IPS-18c (cell line): ENCODE measurements at regions not wholly inside any gene's neighbourhood (a gene's known extent, or its start where the extent isn't known, plus 50 kb on each side); places are given as distances from the start of the nearest gene placed in this dataset.
"Not testable (repeated sequence)": the region's sequence is repeated elsewhere in the genome, so short reads cannot be mapped to it uniquely, and the experiment has no call there.

Source experiments
- H3K4me3 ChIP-seq: 2 replicates; pipeline ENCODE4 v1.7.0; 2013; ENCODE audit warnings: low read depth, mild to moderate bottlenecking, low read length, moderate library complexity; ENCODE audit not compliant: insufficient read depth
- H3K9me3 ChIP-seq: one replicate; pipeline ENCODE4 v1.6.1; 2013; ENCODE audit warnings: mild to moderate bottlenecking, low read length, moderate library complexity; ENCODE audit not compliant: control insufficient read depth, insufficient read depth

- Histone ChIP-seq H3K4me3 (no peak overlapping the region), H3K9me3 (no peaks in the 10 kb centered on the region)
These were observed 806.4 kb downstream of the TRIB2 start for GRCh38 chr2:13522917-13523821.

- H3K9me3 ChIP-seq: no peaks in the 10 kb centered on the region
- H3K4me3 ChIP-seq: no peak overlapping the region
These were observed 807.8 kb downstream of the TRIB2 start for GRCh38 chr2:13524492-13524891.

- H3K4me3 ChIP-seq, H3K9me3 ChIP-seq: not testable (repeated sequence)
These were observed 815.1 kb downstream of the TRIB2 start for GRCh38 chr2:13531735-13532410.

DNA sequence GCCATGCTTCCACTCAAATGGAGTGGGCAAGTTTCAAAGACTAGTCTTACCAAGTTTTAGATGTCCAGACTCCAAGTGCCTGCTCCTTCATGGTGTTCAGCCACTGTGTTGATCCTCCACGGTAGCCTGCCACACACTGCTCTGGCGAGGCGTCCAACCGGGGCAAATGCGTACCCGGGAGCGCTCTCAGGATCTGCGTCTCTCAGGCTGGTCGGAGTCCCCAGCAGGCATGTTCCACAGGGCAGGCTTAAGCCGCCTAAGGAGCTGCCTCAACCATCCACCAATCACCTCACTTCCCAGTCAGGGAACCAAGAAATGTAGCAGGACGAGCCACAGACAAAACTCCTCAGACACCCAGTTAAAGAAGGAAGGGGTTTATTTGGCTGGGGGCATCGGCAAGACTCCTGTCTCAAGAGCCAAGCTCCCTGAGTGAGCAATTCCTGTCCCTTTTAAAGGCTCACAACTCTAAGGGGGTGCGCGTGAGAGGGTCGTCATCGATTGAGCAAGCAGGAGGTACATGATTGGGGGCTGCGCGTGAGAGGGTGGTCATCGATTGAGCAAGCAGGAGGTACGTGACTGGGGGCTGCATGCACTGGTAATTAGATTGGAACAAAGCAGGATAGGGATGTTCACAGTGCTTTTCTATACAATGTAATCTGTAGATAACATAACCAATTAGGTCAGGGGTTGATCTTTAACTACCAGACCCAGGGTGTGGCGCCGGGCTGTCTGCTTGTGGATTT, 816.2 kb downstream of the TRIB2 start:
- not testable (repeated sequence) for H3K4me3 ChIP-seq, H3K9me3 ChIP-seq

- H3K9me3 ChIP-seq: no peaks in the 10 kb centered on the region
- H3K4me3 ChIP-seq: no peak overlapping the region
These were observed 816.8 kb downstream of the TRIB2 start for GRCh38 chr2:13533524-13533922.

DNA sequence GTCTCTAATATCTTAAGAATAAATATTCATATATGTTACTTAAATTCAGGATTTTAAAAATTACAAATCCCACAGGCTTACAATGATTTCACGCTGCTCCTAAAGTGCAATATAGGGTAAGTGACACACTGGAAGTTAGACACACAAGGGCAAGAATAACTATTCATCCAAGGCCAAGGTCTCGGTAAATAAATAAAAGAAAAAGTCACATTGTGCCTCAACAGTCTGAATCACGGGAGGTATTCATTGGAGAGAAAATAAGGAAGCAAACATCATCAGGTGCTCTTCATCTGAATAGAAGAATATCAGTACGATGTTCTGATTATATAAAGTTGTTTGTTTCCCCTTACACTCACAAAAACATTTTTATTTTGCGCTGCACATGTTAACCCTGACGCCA, 820.2 kb downstream of the TRIB2 start:
- no peak overlapping the region for H3K4me3 ChIP-seq
- no peaks in the 10 kb centered on the region for H3K9me3 ChIP-seq

GRCh38 chr2:13537771-13538349, 821.1 kb downstream of the TRIB2 start:
- Histone ChIP-seq H3K4me3 (no peak overlapping the region), H3K9me3 (no peaks in the 10 kb centered on the region)

GRCh38 chr2:13539296-13539695, 822.6 kb downstream of the TRIB2 start:
- Histone ChIP-seq H3K4me3 (no peak overlapping the region), H3K9me3 (no peaks in the 10 kb centered on the region)

DNA sequence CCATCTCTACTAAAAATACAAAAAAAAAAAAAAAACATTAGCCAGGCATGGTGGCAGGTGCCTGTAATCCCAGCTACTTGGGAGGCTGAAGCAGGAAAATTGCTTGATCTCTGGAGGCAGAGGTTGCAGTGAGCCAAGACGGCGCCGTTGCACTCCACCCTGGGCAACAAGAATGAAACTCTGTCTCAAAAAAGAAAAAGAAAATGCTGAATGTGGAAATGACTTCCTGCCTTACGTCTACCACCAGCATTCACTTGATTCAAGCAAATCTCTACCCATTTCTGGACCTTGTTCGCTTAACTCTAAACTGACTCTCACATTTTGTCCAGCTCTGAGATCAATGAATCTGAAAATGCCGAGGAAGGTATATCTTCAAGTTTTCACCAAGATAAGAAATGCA, 825.3 kb downstream of the TRIB2 start:
- H3K4me3 ChIP-seq: no peak overlapping the region
- no peaks in the 10 kb centered on the region for H3K9me3 ChIP-seq

GRCh38 chr2:13542642-13543041, 825.9 kb downstream of the TRIB2 start:
- Histone ChIP-seq H3K4me3 (no peak overlapping the region), H3K9me3 (no peaks in the 10 kb centered on the region)

- Histone ChIP-seq H3K9me3 (no peaks in the 10 kb centered on the region), H3K4me3 (no peak overlapping the region)
These were observed 826.8 kb downstream of the TRIB2 start for GRCh38 chr2:13543550-13543949.

DNA sequence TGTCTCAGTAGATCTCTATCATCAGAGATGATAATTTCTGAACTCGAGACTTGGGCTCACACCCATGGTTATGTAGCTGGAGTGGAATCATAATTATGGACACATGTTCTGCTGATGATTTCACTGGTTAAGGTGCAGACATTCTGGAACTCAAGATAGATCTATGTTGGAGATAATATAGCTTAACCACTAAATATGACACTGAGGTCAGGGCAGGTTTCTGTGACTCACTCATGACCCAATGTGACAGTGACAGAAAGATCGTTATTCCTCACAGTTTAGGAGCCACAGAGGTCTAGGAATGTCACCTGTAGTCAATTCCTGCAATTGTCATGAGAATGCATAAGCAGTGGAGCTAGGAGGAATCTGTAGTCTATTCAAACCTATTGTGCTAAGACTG, 828.6 kb downstream of the TRIB2 start:
- H3K4me3 ChIP-seq: no peak overlapping the region
- H3K9me3 ChIP-seq: no peaks in the 10 kb centered on the region

DNA sequence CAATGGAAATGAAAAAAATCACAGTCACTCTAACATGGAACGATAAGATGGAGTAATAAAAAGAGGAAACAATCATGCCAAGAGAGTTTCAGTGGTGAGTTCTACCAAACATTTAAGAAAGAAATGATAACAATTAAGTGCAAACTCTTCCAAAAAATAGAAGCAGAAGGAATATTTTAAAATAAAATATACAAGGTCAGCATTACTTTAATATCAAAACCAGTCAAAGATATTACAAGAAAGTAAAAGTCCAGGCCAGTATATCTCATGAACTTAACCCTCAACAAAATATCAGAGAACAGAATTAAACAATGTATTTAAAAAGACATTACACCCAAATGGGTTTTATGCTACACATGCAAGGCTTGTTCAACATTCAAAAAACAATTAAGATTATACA, 829.4 kb downstream of the TRIB2 start:
- H3K4me3 ChIP-seq: no peak overlapping the region
- H3K9me3 ChIP-seq: no peaks in the 10 kb centered on the region

DNA sequence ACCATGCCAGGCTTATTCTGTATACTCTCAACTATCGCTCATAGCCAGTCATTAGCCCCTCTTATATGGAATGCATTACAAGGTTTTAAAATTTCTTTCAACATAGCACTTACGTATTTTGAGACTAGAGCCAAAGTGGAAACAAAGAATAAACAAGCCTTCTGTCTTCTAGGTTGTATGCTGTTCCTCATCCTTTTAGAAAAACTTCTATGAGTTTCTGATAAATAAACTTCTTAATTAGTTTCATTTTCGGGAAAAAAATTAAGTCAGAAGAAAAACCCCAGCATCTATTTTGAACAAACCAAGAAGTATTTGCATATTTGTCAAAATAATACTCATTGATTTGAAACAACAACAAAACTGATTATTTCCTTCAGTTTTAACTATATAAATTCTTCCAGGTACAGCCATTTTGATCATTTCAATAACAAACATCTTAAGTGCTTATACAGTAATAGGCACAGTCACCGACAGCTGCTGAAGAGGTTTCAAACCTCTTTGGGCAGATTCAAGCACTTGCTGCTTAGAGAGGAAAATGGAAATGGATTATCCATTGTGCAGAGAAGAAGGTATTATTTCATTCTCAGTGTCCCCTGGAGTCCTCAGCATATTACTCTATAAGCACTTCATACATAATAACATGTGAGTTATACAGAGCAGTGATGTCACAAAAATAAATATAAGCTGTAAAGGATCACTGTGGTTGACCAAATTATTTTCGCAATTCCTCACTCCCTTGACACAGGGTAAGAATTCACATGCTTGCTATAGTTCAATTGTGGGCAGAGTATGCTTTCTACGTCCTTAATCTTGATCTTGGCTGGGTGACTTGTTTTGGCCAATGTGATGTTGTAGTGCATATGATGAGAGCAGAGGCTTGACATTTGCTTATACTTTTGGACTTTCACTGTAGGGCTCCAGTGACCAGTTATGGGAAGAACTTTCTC, 833.8 kb downstream of the TRIB2 start:
- no peak overlapping the region for H3K4me3 ChIP-seq
- H3K9me3 ChIP-seq: no peaks in the 10 kb centered on the region

GRCh38 chr2:13558368-13558767, 841.6 kb downstream of the TRIB2 start:
- Histone ChIP-seq H3K9me3 (peaks cover 2% of the 10 kb centered on the region), H3K4me3 (no peak overlapping the region)

GRCh38 chr2:13560322-13560721, 843.6 kb downstream of the TRIB2 start:
- peaks cover 2% of the 10 kb centered on the region for H3K9me3 ChIP-seq
- no peak overlapping the region for H3K4me3 ChIP-seq

DNA sequence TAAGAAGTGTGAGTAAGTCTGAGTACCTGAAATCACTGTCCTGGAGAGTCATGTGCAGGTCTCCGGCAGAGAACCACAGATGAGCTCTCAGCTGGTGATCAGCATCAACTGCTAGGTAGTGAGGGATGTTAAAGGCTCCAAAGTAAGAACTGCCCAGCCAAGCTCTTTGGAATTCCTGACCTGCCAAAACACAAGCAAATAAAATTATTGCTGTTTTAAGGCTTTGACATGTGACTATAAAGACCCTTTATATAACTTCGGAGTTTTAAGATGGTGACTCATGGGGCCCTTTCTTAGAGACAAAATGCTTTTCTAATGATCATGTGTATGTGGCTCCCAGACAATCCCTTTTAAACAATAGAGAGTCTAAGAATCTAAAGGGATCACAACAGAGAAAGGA, 855.7 kb downstream of the TRIB2 start:
- H3K4me3 ChIP-seq: no peak overlapping the region

More for the DNA sequence above, 855.7 kb downstream of the TRIB2 start:
- H3K9me3 ChIP-seq: no peaks in the 10 kb centered on the region
